ENCODE measurements at regions not wholly inside any gene's neighbourhood (a gene's known extent, or its start where the extent isn't known, plus 50 kb on each side); places are given as distances from the start of the nearest gene placed in this dataset.

- TF ChIP-seq TCF4 (CRISPR knock-in tag; IDR thresholded peaks at IDR 0.05; ENCODE audit: borderline replicate concordance): no peak
- no peak for ATAC-seq
Observed at GRCh38 chr5:174318578-174318977, 273.1 kb downstream of the NSG2 start.

- TF ChIP-seq TSHZ2 (CRISPR knock-in tag; IDR thresholded peaks at IDR 0.05) (no peak), PPARA (CRISPR knock-in tag; IDR thresholded peaks at IDR 0.05; ENCODE audit: borderline replicate concordance) (no peak), ZNF8 (CRISPR knock-in tag; IDR thresholded peaks at IDR 0.05) (no peak), ZFP3 (CRISPR knock-in tag; IDR thresholded peaks at IDR 0.05) (no peak), SNAI2 (CRISPR knock-in tag; IDR thresholded peaks at IDR 0.05) (no peak), CSDC2 (CRISPR knock-in tag; IDR thresholded peaks at IDR 0.05) (no peak), ZFP30 (CRISPR knock-in tag; IDR thresholded peaks at IDR 0.05) (no peak), ZNF565 (CRISPR knock-in tag; conservative IDR thresholded peaks at IDR 0.05; ENCODE audit: low read depth) (no peak), TOX (CRISPR knock-in tag; IDR thresholded peaks at IDR 0.05; ENCODE audit: borderline replicate concordance) (no peak), POU6F1 (CRISPR knock-in tag; IDR thresholded peaks at IDR 0.05; ENCODE audit: borderline replicate concordance, low read depth) (no peak)
- ATAC-seq: no peak
Observed at GRCh38 chr5:174319551-174319950, 274.0 kb downstream of the NSG2 start.

- TF ChIP-seq SNAI2 (CRISPR knock-in tag; IDR thresholded peaks at IDR 0.05): no peak
- no peak for TF ChIP-seq CSDC2 (CRISPR knock-in tag; IDR thresholded peaks at IDR 0.05)
- no peak for TF ChIP-seq PPARA (CRISPR knock-in tag; IDR thresholded peaks at IDR 0.05; ENCODE audit: borderline replicate concordance)
- no peak for TF ChIP-seq ESRRG (CRISPR knock-in tag; IDR thresholded peaks at IDR 0.05)
- no peak for TF ChIP-seq OSR1 (CRISPR knock-in tag; IDR thresholded peaks at IDR 0.05)
- TF ChIP-seq CREB5 (CRISPR knock-in tag; IDR thresholded peaks at IDR 0.05; ENCODE audit: low read depth): no peak
- TF ChIP-seq TSHZ2 (CRISPR knock-in tag; IDR thresholded peaks at IDR 0.05): no peak
- no peak for TF ChIP-seq BACH2 (CRISPR knock-in tag; IDR thresholded peaks at IDR 0.05; ENCODE audit: borderline replicate concordance)
- TF ChIP-seq PATZ1 (CRISPR knock-in tag; IDR thresholded peaks at IDR 0.05; ENCODE audit: borderline replicate concordance): no peak
- no peak for TF ChIP-seq ZFP3 (CRISPR knock-in tag; IDR thresholded peaks at IDR 0.05)
- TF ChIP-seq ARNTL (CRISPR knock-in tag; IDR thresholded peaks at IDR 0.05; ENCODE audit: borderline replicate concordance, low read depth): no peak
- no peak for TF ChIP-seq ISL1 (CRISPR knock-in tag; IDR thresholded peaks at IDR 0.05)
- no peak for TF ChIP-seq CSRNP3 (CRISPR knock-in tag; IDR thresholded peaks at IDR 0.05)
- TF ChIP-seq RARB (CRISPR knock-in tag; IDR thresholded peaks at IDR 0.05): no peak
- no peak for TF ChIP-seq TOX (CRISPR knock-in tag; IDR thresholded peaks at IDR 0.05; ENCODE audit: borderline replicate concordance)
- ATAC-seq: no peak
Observed at GRCh38 chr5:174320051-174320450, 274.5 kb downstream of the NSG2 start.

Measured in SK-N-SH treated with all-trans-retinoic acid at 6 μM for 48 hours (cell line).